ENCODE measurements at regions not wholly inside any gene's neighbourhood (a gene's known extent, or its start where the extent isn't known, plus 50 kb on each side); places are given as distances from the start of the nearest gene placed in this dataset.
"Not testable (repeated sequence)": the region's sequence is repeated elsewhere in the genome, so short reads cannot be mapped to it uniquely, and the experiment has no call there.

DNA sequence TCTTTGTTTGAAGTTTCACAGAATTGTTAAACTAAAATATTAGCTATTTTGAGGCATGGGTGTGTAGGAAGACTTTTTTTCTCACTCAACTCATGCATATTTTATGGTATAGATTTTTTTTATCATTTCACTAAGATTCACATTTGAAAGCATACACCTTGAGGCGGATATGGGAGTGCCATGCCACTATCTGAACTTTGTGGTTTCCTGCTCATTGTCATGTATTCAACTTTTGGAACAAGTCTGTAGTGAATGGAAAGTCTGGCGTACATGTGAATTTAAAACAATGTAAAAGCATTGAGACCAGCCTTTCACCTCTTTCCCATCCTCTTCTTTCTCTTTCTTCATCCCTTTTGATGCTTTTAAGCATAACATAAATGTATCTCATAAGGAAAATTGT, 147.9 kb downstream of the TPBG start:
- DNase-seq (ENCODE audit: low read depth): no peak

DNA sequence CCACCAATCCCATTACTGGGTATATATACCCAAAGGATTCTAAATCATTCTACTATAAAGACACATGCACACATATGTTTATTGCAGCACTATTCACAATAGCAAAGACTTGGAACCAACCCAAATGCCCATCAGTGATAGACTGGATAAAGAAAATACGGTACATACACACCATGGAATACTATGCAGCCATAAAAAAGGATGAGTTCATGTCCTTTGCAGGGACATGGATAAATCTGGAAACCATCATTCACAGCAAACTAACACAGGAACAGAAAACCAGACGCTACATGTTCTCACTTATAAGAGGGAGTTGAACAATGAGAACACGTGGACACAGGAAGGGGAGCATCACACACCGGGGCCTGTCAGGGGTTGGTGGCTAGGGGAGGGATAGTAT, 154.3 kb downstream of the TPBG start:
- not testable (repeated sequence) for DNase-seq (ENCODE audit: low read depth)

DNA sequence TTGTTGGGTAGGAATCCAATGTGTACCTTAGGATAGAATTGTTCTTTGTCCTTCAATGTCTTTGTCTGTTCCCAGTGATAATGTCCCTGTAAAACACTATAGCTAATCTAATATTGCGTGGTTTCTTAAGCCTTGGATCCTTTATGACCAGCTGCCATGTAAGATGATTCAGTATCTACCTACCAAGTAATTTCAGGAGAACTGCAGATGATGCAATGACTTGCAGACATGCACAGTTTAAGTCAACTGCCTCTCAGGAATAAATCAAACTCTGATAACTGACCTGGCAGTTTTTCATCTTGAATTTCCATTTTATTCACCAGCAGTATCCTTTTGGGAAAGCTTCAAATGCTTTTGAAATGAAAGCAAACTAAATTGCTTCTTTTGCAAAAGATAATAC, 157.8 kb downstream of the TPBG start:
- no peak for DNase-seq (ENCODE audit: low read depth)

DNA sequence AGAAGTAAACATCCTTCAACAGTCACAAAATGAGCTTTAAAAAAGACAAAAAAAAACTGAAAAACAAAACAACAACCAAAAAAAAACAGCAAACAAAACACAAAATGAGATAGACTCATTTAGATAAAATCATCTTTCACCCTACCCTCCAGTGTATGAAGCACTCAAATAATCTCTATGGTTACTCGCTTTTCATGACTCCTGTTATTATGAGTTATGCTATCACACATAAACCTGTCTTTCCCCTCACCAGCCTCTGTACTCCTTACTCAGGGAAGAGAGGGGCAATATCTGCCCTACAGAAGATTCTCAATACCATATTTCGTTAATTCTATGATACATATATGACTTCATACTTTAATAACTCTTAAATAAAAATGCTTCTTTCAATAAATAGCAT, 158.2 kb downstream of the TPBG start:
- no peak for DNase-seq (ENCODE audit: low read depth)

DNA sequence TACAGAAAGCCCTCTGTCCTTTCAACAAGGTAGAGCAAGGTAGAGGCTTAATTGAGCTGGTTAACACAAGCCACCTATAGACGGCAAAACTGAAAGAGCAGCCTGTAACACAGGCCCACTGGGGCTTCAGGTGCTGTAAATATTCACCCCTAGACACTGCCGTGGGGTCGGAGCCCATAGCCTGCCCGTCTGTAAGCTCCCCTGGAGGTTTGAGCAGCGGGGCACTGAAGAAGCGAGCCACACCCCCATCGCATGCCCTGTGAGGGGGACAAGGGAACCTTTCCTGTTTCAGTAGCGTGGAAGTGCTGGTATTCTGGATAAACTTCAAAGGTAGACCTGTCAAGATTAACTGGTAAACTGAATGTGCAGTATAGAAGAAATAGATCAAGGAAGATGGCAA, 160.4 kb downstream of the TPBG start:
- DNase-seq (ENCODE audit: low read depth): no peak

DNA sequence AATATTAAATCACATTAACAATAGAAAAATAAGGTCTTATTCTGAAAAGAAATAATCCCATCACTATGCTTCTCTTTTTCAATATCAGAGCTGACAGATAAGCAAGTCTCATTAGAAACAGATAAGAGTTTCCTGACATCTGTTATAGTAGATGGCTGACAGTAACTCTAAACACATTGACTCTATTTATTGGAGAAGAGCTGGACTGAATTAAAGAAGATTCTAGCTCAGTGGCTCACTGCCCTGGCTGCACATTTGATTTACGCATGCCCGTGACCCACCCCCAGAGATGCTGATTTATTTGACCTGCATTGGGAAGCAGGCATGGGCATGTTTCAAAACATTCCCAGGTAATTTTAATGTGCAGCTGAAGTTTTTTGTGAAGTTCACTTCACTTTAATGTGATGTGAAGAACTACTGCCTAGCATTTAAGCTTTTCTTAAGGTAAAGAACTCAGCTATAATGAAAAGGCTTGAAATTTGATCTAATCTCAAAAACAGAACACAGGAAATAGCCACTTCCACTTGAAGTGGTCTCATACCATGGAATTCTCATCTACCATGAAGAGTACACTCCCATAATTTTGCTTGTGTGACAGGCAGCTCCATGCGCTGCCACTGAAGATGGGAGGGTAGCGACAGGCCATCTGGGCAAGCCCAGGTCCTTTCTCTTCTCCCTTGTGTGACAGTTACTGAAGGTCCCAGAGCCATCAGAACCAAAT, 162.3 kb downstream of the TPBG start:
- DNase-seq (ENCODE audit: low read depth): no peak

DNA sequence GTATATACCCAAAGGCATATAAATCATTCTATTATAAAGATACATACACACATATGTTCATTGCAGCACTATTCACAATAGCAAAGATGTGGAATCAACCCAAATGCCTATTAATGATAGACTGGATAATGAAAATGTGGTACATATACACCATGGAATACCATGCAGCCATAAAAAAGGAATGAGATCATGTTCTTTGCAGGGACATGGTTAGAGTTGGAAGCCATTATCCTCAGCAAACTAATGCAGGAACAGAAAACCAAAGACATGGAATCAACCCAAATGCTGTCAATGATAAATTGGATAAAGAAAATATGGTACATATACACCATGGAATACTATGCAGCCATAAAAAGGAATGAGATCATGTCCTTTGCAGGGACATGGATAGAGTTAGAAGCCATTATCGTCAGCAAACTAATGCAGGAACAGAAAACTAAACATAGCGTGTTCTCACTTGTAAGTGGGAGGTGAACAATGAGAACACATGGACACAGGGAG, 166.4 kb downstream of the TPBG start:
- DNase-seq (ENCODE audit: low read depth): not testable (repeated sequence)

DNA sequence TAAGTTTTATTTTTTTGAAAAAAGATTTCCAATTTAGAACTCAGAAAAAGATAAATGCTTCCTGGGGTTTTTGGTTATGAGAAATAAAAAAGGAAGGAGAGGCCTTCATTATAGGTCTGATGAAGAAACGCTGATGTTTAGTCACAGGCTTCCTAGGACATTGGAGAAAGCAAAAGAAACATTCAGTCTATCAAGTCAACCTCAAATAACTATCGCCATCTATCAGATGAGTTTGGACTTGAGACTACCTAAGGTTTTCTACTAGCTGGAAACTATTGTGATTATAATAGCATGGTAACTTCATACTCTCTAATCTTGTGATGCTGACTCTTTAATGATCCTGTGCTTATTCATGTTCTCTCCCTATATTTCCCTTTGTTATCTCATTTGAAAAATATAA, 171.3 kb downstream of the TPBG start:
- no peak for DNase-seq (ENCODE audit: low read depth)

DNA sequence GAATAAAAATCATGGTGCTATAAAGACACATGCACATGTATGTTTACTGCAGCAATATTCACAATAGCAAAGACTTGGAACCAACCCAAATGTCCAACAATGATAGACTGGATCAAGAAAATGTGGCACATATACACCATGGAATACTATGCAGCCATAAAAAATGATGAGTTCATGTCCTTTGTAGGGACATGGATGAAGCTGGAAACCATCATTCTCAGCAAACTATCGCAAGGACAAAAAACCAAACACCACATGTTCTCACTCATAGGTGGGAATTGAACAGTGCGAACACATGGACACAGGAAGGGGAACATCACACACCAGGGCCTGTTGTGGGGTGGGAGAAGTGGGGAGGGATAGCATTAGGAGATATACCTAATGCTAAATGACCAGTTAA, 185.9 kb downstream of the TPBG start:
- not testable (repeated sequence) for DNase-seq (ENCODE audit: low read depth)

DNA sequence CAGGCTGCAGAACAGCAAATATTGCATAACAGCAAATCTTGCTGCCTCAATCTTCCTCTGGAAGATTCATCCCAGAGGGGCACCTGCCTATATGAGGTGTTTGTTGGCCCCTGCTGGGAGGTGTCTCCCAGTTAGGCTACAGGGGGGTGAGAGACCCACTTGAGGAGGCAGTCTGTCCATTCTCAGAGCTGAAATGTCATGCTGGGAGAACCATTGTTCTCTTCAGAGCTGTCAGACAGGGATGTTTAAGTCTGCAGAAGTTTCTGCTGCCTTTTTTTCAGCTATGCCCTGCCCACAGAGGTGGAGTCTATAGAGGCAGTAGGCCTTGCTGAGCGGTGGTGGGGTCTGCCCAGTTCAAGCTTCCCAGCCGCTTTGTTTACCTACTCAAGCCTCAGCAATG, 187.7 kb downstream of the TPBG start:
- DNase-seq (ENCODE audit: low read depth): not testable (repeated sequence)

DNA sequence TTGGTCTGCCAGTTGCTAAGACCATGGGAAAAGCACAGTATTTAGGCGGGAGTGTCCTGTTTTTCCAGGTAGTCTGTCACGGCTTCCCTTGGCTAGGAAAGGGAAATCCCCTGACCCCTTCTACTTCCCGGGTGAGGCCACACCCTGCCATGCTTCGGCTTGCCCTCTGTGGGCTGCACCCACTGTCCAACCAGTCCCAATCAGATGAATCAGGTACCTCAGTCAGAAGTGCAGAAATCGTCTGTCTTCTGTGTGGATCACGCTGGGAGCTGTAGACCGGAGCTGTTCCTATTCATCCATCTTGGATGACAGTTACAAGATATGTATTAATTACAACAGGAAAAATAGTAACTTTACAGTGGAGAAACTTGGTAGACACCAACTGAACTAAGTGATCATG, 188.2 kb downstream of the TPBG start:
- no peak for DNase-seq (ENCODE audit: low read depth)

DNA sequence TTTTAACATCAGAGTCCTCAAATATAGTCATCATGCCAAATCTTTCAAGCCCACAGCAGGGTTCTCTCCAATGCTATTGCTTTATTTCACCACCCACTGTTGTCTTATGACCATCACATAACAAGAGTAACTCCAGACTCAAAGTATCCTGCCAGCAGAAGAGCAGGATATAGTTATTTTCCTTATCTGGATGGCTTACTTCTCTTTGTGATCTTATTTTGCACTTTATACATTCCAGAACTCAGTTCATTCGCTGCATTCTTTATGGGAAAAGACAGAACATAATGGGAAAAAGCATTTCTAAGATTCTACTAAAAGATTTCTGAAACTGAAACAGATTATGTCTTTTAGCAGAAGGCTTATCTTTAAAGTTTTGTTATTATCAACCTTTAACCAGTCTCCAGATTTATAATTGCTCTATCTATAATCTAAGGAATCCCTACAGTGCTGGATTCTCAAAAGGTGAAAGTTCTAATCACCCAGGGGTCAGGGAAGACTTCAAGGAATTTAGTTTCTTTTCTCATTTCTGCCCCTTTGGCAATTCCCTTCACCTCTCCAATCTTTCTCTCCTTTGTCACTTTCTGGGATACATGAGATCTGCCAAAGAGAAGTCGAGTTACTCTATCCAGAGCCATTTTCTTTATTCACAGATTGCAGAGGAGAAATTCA, 190.4 kb downstream of the TPBG start:
- DNase-seq (ENCODE audit: low read depth): no peak

DNA sequence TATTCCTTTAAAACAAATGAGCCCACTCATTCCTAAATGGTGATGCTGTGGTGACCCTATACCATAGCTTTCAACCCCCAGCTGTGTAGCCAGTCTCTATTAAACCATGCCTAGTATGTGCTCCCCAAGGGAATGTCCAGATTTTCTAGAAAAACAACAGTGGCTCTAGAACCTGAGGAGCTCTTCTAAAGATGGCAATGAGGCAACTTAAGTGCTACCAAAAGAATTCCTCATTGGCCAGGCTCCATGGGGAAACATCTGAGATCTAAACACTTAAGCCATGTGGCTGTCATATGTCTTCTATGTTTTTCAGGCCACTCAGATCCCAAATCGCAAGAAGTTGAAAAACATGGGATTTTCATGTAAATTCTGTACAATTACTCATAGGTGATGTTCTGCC, 191.0 kb downstream of the TPBG start:
- peak; percentile 7 for DNase-seq (ENCODE audit: low read depth)

DNA sequence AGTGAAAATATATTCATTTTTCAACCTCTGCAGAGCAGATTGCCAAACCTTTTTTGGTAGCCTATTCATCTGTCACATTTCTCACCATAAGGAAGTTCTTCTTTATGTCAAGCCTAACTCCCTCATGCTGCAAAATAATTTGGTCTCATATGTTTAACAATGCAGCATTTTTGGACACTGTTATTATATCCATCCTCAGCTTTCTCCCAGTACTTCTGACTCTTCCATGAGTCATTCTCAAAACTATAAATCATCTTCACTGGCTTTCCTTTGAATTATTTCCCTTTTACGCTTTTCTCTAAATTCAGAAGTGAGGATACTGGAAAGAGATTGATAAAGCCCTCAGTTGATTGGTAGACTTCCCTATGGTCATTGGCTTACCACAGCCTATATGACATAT, 192.2 kb downstream of the TPBG start:
- no peak for DNase-seq (ENCODE audit: low read depth)

DNA sequence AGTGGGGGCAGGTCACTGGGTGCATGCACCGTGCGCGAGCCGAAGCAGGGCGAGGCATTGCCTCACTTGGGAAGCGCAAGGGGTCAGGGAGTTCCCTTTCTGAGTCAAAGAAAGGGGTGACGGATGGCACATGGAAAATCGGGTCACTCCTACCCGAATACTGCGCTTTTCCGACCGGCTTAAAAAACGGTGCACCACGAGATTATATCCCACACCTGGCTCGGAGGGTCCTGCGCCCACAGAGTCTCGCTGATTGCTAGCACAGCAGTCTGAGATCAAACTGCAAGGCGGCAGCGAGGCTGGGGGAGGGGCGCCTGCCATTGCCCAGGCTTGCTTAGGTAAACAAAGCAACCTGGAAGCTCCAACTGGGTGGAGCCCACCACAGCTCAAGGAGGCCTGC, 194.9 kb downstream of the TPBG start:
- not testable (repeated sequence) for DNase-seq (ENCODE audit: low read depth)

DNA sequence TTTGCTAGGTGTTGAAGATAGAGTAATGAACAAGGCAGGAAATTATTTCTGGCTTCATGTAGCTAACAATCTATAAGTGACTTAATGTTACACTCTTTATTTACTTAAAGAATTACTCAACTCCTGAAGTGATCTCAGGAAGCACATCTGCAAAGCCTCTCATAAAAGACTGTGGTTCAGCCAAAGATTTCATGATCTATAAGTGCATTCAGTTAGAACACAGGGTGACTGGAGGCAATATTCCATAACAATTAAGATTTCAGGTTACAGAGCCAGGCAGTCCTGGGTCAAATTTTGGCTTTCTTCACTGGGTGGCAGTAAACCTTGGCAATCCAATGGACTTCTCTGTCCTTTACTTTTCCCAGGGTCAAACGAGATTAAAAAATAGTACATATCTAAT, 204.0 kb downstream of the TPBG start:
- DNase-seq (ENCODE audit: low read depth): no peak

DNA sequence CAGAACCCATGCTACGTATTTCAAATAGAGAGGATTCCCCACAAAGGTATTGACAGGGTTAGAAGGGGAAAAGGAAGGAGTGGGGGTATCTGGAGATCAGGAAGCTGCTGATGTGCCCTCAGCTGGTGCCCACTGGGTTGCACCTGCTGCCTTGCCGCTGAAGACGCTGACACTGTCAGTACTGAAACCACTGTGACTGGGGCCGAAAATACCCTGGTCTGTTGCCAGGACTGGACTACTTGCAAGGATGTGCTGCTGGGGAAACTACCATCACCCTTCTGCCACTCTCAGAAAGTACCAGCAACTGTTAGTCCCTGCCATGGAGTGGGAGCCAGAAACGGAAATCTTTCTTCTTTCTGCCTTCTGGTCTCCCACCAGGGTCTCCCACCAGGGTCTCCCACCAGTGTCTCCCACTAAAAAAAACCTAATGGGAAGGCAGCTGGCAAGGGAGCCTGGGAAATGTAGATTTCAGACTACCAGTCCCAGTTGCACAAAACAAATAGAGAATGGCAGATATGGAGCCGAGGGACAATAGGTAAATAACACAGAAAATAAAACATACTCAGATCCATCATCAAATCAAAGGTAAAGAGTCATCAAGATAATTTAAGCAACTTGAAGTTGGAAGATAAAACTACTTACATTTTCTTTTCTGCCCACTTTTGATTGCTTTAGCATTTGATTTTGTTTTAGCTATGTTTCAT, 204.8 kb downstream of the TPBG start:
- DNase-seq (ENCODE audit: low read depth): no peak

DNA sequence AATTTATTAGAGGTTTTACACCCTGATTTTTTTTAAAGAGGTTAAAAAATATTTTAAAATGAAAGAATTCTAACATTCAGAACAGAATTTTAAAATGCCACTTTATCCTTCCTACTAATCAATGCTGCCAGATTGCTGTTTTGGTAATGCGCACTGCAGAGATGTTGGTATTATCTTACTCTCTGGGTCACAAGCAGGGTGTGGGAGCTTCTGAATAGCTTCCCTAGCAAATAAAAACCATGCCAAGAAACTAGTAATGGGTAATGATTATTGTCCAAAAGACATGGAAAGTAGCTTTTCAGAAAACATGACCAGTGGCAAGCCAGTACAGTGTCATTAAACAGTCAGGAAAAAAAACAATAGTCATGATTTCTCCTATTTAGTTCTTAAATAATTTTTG, 205.4 kb downstream of the TPBG start:
- DNase-seq (ENCODE audit: low read depth): no peak

DNA sequence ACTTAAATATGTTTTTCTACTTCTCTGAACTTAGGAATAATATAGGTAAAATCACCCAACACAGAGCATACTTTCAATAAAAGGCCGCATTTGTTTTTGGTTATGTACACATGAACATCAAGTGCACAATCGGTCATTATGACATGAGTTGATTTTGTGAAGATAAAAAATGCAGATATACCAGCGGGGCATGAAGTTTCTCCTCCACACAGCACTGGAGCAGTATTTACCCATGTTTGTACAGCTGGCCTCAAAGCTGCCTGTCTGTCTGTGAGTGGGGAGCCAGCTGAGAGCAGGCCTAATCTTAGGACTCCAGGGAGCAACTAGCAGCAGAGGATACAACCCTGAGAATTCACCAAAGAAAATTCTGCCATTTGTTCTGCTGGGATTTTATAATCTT, 206.5 kb downstream of the TPBG start:
- no peak for DNase-seq (ENCODE audit: low read depth)

DNA sequence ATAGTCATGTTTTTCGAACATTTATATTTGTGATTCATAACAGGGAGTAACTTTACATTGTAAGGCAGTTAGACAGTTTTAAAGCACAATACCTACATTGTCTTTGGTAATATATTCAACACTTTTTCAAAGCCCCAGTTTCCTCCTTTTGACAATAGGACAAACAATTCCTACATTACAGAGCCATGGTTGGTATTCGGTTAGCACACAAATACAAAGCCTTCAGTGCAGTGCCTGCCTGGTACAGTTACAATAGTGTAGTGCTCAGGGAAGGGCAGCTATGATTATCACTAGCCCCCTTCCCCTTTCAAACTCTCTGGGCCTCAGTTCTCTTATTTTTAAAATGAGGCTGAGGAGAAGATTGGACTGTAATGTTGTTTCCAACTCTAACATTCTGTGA, 207.8 kb downstream of the TPBG start:
- DNase-seq (ENCODE audit: low read depth): no peak

DNA sequence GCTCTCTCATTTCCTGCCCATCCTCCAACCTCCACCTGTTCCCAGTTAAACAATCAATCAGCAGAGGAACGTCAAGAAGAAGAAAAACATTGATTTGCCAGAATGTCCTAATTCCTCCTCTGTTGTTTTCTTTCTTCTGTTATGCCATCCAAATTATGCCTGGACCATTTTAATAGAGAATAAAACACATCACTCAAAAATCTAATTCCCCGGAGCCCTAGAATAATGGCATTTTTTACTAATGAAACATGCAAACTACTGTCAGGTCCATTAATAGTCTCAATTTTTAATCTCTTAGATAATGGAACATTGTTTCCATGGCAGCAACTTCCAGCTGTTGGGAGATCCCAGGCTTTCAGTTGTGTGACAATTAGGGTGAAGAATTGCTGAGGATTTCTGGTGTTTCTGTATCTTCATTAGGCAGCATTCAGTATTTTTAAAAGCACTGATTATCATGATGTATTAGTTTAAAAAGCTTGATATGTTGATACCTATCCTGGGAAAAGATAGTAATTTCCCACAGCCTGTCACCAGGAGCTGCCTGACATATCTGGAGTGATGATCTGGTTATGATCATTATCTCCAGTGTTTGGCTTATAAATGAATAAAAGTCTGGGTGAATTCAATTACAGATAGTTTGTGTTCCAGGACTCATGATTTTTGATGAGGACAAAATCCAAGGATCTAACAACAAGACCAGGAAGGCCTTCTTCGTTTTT, 209.8 kb downstream of the TPBG start:
- no peak for DNase-seq (ENCODE audit: low read depth)

DNA sequence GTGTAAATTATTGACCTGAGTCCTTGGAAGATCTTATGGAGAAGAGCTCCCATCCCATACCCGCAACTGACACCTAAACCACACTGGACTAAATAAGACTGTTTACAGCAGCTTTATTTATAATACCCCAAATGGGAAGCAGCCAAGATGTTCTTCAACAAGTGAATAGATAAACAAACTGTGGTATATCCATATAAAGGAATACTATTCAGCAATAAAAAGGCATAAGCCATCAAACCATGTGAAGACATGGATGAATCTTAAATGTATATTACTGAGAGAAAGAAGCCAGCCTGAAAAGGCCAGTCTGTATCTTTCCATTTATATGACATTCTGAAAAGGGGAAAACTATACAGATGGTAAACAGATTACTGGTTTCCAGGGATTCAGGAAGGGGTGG, 212.7 kb downstream of the TPBG start:
- DNase-seq (ENCODE audit: low read depth): no peak

Measured in GM04504 (cell line).